CD14-positive monocyte (primary cell): ENCODE measurements at regions not wholly inside any gene's neighbourhood (a gene's known extent, or its start where the extent isn't known, plus 50 kb on each side); places are given as distances from the start of the nearest gene placed in this dataset.
A peak's percentile ranks its signal among the peaks of the same experiment; 100 is the strongest.

Experiments used
- DNase-seq, 3 donors: peaks; one replicate each; pipeline ENCODE4 v3.0.0-alpha.2; 2011 to 2022
- H2AFZ ChIP-seq: 2 replicates; pipeline ENCODE4 v1.6.0; 2012; ENCODE audit warnings: mild to moderate bottlenecking, low read depth, low read length, inconsistent platforms; ENCODE audit not compliant: insufficient read depth, poor library complexity, severe bottlenecking
- H3K27ac ChIP-seq, 2 donors: 1 replicate in 1 of 2; 2 replicates in 1 of 2; pipeline ENCODE4 v1.5.1; 2012 to 2013; ENCODE audit warnings: low read length in 2 of 2, control low read depth in 1 of 2, inconsistent platforms in 1 of 2, low read depth in 1 of 2, mild to moderate bottlenecking in 1 of 2
- H3K27me3 ChIP-seq, 2 donors: one replicate each; pipeline versions ENCODE4 v1.6.0 to v1.6.1; 2011 to 2013; ENCODE audit warnings: low read length in 2 of 2; ENCODE audit not compliant: control insufficient read depth in 2 of 2, insufficient read depth in 2 of 2
- H3K36me3 ChIP-seq, 2 donors: replicated peaks in 1 of 2; 1 replicate in 1 of 2; 2 replicates in 1 of 2; pipeline versions ENCODE4 v1.5.1 to v1.6.1; 2012 to 2013; ENCODE audit warnings: low read length in 2 of 2, control low read depth in 1 of 2, inconsistent platforms in 1 of 2, mild to moderate bottlenecking in 1 of 2; ENCODE audit not compliant: insufficient read depth in 2 of 2, control insufficient read depth in 1 of 2
- H3K4me1 ChIP-seq, 2 donors: 1 replicate in 1 of 2; 2 replicates in 1 of 2; pipeline versions ENCODE4 v1.5.1 to v1.6.1; 2012 to 2013; ENCODE audit warnings: low read length in 2 of 2, control low read depth in 1 of 2, inconsistent platforms in 1 of 2, mild to moderate bottlenecking in 1 of 2, moderate library complexity in 1 of 2; ENCODE audit not compliant: insufficient read depth in 2 of 2, control insufficient read depth in 1 of 2
- H3K4me2 ChIP-seq: replicated peaks from 2 replicates; pipeline ENCODE3; 2012; ENCODE audit warnings: low read length, moderate library complexity, mild to moderate bottlenecking; ENCODE audit not compliant: poor library complexity, severe bottlenecking; ENCODE audit errors: extremely low read depth
- H3K4me3 ChIP-seq, 3 experiments: fragments of 200-600 bp in 1 of 3; sonication (generic) in 1 of 3; replicated peaks in 1 of 3; 1 replicate in 2 of 3; 2 replicates in 1 of 3; pipeline ENCODE4 v1.5.1; 2011 to 2013; ENCODE audit warnings: low read length in 3 of 3, mild to moderate bottlenecking in 3 of 3, control low read depth in 2 of 3, low read depth in 2 of 3, inconsistent platforms in 1 of 3, moderate library complexity in 1 of 3
- H3K79me2 ChIP-seq: 2 replicates; pipeline ENCODE4 v1.6.0; 2012; ENCODE audit warnings: mild to moderate bottlenecking, control low read depth, inconsistent platforms, low read length, moderate library complexity; ENCODE audit not compliant: insufficient read depth
- H3K9ac ChIP-seq: 2 replicates; pipeline ENCODE4 v1.6.0; 2017; ENCODE audit warnings: low read length, mild to moderate bottlenecking; ENCODE audit not compliant: insufficient read depth, poor library complexity, severe bottlenecking
- H3K9me3 ChIP-seq, 2 donors: replicated peaks in 1 of 2; 1 replicate in 1 of 2; 2 replicates in 1 of 2; pipeline versions ENCODE4 v1.5.1 to v1.6.1; 2012 to 2013; ENCODE audit warnings: low read length in 2 of 2, control low read depth in 1 of 2; ENCODE audit not compliant: control insufficient read depth in 1 of 2, insufficient read depth in 1 of 2
- H4K20me1 ChIP-seq: 2 replicates; pipeline ENCODE4 v1.6.0; 2012; ENCODE audit warnings: mild to moderate bottlenecking, low read length, control low read depth, moderate library complexity; ENCODE audit not compliant: insufficient read depth
- H3K27ac Mint-ChIP-seq, 7 donors: one replicate each; pipeline ENCODE4 v1.8.0; 2020; ENCODE audit warnings: mild to moderate bottlenecking in 7 of 7, mixed read lengths in 7 of 7, moderate library complexity in 6 of 7, inconsistent platforms in 2 of 7
- H3K27me3 Mint-ChIP-seq, 3 donors: one replicate each; pipeline ENCODE4 v1.8.0; 2021 to 2022; ENCODE audit warnings: low read depth in 3 of 3, mild to moderate bottlenecking in 3 of 3, mixed read lengths in 3 of 3, moderate library complexity in 3 of 3, inconsistent platforms in 1 of 3
- H3K36me3 Mint-ChIP-seq, 2 donors: one replicate each; pipeline ENCODE4 v1.8.0; 2020; ENCODE audit warnings: mixed read lengths in 2 of 2, inconsistent platforms in 1 of 2, mild to moderate bottlenecking in 1 of 2
- H3K4me1 Mint-ChIP-seq: one replicate; pipeline ENCODE4 v1.8.0; 2020; ENCODE audit warnings: mild to moderate bottlenecking, mixed read lengths
- H3K4me3 Mint-ChIP-seq, 2 donors: one replicate each; pipeline ENCODE4 v1.8.0; 2020; ENCODE audit warnings: mild to moderate bottlenecking in 2 of 2, mixed read lengths in 2 of 2, moderate library complexity in 1 of 2
- H3K9me3 Mint-ChIP-seq, 7 donors: one replicate each; pipeline ENCODE4 v1.8.0; 2020 to 2022; ENCODE audit warnings: mixed read lengths in 7 of 7, mild to moderate bottlenecking in 6 of 7, moderate library complexity in 6 of 7, inconsistent platforms in 2 of 7
- CTCF ChIP-seq: fragments of 200-600 bp; IDR thresholded peaks from one replicate; pipeline ENCODE4 v1.8.0; 2022; ENCODE audit warnings: antibody characterized with exemption, mild to moderate bottlenecking
- WGBS: methylation state at CpG from one replicate; pipeline ENCODE4 v1.1.5; 2013; ENCODE audit warnings: missing lambda C conversion rate; ENCODE audit not compliant: insufficient coverage; 5-methylcytosine and 5-hydroxymethylcytosine counted together
- intact Hi-C, 2 donors: fragments of 100-400 bp; cut with micrococcal nuclease; formaldehyde crosslinking; loops; one replicate each; pipeline versions ENCODE4 v1.15.0 to v1.15.1; 2023

- no peaks in the 10 kb centered on the region for H3K9me3 ChIP-seq
- H3K27me3 ChIP-seq: no peaks in the 10 kb centered on the region
- H4K20me1 ChIP-seq: no peaks in the 10 kb centered on the region
- H3K9me3 Mint-ChIP-seq: peaks cover 0 to 3% (median 2%) of the 10 kb centered on the region in 7 donors
- no peak overlapping the region for H2AFZ ChIP-seq
- H3K36me3 ChIP-seq: no peaks in the 10 kb centered on the region
- DNase-seq: peak in 2 of 3 donors; percentile 29 to 75
- no peak overlapping the region for H3K9ac ChIP-seq
- H3K27ac ChIP-seq: peak overlapping the region in 1 of 2 donors; percentile 89
- H3K4me2 ChIP-seq: peak overlapping the region; percentile 73
- peak overlapping the region in 1 of 2 donors; percentile 87 for H3K4me3 Mint-ChIP-seq
- intact Hi-C loops: no loop called here
- H3K4me3 ChIP-seq: peak overlapping the region in 1 of 3 experiments; percentile 67
- H3K36me3 Mint-ChIP-seq: no peaks in the 10 kb centered on the region
- H3K79me2 ChIP-seq: no peaks in the 10 kb centered on the region
- peak overlapping the region in 5 of 7 donors; percentile 32 to 95 (median 86) for H3K27ac Mint-ChIP-seq
- WGBS: 80% methylated on average over 1 of the region's 11 CpGs
- H3K4me1 Mint-ChIP-seq: peaks cover 26% of the 10 kb centered on the region
- peaks cover 25 to 26% of the 10 kb centered on the region in 2 donors for H3K4me1 ChIP-seq
- peaks cover 0 to 2% (median 0%) of the 10 kb centered on the region in 3 donors for H3K27me3 Mint-ChIP-seq
- no peak for TF ChIP-seq CTCF
Measured at GRCh38 chr17:70313086-70313852, 143.9 kb downstream of the KCNJ2 start.

DNA sequence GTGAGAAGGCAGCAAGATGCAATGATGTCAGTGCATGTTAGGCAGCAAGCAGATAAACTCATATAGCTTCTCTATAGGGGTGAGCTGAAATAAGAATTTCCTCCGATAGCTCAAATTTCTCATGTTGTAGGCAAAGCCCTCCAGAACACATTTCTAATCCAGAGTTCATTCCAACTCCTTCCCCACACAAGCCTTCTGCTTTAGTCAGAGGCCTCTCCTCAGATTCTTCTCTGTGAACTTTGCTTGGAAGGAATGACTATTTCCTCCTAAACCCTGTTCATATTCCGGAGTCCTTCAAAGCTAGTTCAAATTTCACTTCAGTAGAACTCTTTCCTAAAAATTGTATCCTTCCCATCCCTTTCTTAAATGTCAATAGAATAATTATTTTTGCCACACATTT is 144.8 kb downstream of the KCNJ2 start:
- H3K27me3 Mint-ChIP-seq: peaks cover 0 to 2% (median 0%) of the 10 kb centered on the region in 3 donors

More for the DNA sequence above, 144.8 kb downstream of the KCNJ2 start:
- no peaks in the 10 kb centered on the region for H3K9me3 ChIP-seq
- no peaks in the 10 kb centered on the region for H3K27me3 ChIP-seq
- H3K36me3 Mint-ChIP-seq: no peaks in the 10 kb centered on the region
- TF ChIP-seq CTCF: no peak
- no CpG with 5 or more reads among the region's 2 CpGs for WGBS
- H3K79me2 ChIP-seq: no peaks in the 10 kb centered on the region
- peak overlapping the region; percentile 73 for H3K4me2 ChIP-seq
- peak overlapping the region; percentile 62 to 87 for H3K4me3 Mint-ChIP-seq
- no peaks in the 10 kb centered on the region for H4K20me1 ChIP-seq
- H3K9ac ChIP-seq: peak overlapping the region; percentile 36
- peak overlapping the region; percentile 22 to 89 for H3K27ac ChIP-seq
- peaks cover 26% of the 10 kb centered on the region for H3K4me1 Mint-ChIP-seq
- peak in 1 of 3 donors; percentile 21 for DNase-seq
- H3K9me3 Mint-ChIP-seq: peaks cover 0 to 3% (median 2%) of the 10 kb centered on the region in 7 donors
- intact Hi-C loops: no loop called here
- peak overlapping the region; percentile 15 to 67 (median 47) for H3K4me3 ChIP-seq
- peak overlapping the region; percentile 51 for H2AFZ ChIP-seq
- peaks cover 25 to 26% of the 10 kb centered on the region in 2 donors for H3K4me1 ChIP-seq
- peak overlapping the region; percentile 86 to 95 (median 93) for H3K27ac Mint-ChIP-seq
- H3K36me3 ChIP-seq: no peaks in the 10 kb centered on the region
